GM21786 (cell line): ENCODE measurements at regions not wholly inside any gene's neighbourhood (a gene's known extent, or its start where the extent isn't known, plus 50 kb on each side); places are given as distances from the start of the nearest gene placed in this dataset.
"Not testable (repeated sequence)": the region's sequence is repeated elsewhere in the genome, so short reads cannot be mapped to it uniquely, and the experiment has no call there.

Experiments used
- ATAC-seq: cut with Tn5 transposase; IDR thresholded peaks from one replicate; pipeline ENCODE4 v1.9.1; 2021; ENCODE audit not compliant: unreplicated experiment

GRCh38 chr5:74405593-74405992, 234.9 kb downstream of the ENC1 start:
- ATAC-seq: no peak

DNA sequence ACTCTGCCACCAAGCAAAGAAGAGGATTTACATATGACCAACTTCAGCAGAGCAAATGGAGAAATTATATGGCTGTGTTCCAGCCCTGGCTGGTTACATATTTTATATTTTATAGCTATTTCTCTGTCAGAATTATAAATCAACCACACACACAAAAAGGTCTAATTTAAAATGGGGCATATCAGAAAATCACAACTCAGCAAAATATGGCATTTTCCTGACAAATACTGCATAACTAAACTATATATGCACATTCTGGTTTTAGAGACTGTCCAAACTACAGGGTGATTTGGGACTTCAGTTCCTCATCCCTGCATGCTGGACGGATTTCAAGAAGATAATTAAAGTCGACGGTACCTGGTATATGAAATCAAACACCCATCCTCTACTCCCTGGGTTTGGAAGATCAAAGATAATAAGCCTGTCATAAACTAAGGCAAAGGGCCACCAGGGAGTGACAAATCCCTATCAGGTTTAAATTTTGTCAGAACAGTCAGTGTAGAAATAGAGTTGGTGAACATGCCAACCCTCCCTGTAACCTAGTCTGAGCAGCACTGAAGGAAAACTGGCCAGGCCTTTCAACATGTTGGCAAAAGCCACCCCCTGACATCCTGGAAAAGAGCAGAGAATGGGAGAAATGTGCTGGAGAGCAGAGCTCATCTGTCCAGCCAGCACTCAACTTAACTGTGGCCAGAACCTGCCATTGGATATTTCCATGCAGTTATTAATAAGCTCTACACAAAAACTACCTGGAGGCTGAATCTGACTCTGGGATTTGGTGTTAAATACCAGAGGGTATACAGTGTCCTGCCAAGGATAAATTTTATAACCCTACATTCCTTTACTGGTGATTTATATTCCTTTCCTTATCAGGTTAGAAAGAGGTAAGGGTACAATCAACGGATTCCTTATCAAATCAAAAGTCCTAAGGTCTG, 235.7 kb downstream of the ENC1 start:
- ATAC-seq: no peak

- ATAC-seq: no peak
Measured at GRCh38 chr5:74403771-74404170, 236.8 kb downstream of the ENC1 start.

DNA sequence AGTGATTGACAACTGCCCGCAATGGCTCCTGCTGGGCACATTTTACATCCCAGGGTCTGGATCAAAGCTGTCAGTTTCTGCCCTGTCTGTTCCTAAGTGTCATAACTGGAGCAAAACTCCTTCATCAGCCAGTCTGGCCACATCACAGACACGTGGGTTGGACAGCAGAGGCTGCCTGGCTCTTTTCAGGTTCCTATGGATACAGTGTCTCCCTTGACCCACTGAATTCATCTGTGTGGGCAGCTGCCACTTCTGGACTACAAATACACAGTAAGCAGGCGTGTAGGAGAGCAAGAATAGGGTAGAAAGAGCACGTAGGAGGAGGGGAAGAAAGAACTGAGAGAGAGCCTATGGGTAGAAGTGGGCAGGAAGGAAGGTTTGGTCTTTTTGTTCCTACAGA, 238.0 kb downstream of the ENC1 start:
- ATAC-seq: no peak

DNA sequence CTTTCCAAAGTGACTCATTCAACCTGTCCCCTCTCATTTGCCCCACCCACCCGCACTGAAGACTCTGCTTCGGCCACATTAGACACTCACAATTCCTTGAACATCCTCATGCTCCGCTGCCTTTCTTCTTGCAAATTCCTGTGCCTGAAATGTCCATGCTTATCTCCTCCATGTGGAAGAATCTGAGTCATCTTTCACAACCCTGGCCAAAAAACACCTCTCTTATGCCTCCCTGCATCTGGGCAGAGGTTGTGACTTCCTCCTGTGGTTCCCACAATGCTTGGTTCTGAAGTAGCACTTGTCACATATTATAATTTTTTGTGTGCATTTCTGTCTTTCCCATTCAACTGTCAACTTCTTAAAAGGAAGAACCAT, 238.6 kb downstream of the ENC1 start:
- no peak for ATAC-seq

DNA sequence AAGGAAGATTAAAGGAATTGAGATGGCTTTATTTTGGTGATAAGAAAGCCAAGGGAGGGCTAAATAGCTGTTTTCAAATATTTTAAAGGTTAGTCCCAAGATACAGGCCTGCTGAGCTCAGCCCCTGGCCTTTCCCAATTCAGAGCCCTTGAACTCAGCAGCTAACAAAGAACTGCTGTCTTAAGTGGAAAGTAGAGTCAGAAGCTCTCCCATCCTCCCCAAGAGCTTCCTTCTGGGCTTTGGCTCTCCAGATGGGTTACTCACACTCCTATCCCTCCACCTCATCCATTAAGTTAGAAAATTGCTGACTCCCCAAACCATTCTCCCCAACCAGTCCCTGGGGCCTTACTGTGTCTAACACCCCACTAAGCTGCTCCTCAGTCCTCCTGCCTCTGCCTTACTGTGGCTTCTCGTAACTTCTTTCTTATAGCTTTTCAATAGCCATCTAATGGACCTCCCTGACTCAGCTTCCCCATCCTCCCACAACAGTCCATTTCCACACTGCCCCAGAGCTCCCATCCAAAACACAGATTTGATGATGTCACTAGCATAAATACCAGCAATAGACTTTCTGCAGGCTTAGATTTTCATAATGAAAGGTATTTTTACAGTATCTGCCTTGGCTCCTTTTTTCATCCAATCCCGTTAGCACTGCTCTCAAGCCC, 239.1 kb downstream of the ENC1 start:
- no peak for ATAC-seq

DNA sequence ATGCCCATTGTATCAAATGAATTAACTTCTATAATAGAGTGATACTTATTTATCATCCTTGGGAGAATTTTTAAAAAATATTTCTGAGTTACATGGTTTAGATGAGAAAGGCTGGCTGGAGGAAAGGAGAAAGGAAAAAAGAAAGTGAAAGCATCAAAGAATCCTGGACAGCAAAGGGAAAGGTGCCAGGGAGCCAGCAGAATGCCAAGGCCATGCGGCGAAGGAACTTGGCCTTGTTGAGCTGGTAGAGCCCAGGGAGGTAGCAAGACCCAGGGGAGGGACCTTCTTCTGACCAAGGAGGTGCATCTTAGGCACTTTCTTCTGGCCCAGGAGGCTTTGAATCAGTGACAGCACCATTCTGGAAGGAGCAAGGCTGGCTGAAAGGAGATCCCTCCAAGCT, 240.5 kb downstream of the ENC1 start:
- ATAC-seq: no peak

- no peak for ATAC-seq
Measured at GRCh38 chr5:74396913-74397622, 243.5 kb downstream of the ENC1 start.

DNA sequence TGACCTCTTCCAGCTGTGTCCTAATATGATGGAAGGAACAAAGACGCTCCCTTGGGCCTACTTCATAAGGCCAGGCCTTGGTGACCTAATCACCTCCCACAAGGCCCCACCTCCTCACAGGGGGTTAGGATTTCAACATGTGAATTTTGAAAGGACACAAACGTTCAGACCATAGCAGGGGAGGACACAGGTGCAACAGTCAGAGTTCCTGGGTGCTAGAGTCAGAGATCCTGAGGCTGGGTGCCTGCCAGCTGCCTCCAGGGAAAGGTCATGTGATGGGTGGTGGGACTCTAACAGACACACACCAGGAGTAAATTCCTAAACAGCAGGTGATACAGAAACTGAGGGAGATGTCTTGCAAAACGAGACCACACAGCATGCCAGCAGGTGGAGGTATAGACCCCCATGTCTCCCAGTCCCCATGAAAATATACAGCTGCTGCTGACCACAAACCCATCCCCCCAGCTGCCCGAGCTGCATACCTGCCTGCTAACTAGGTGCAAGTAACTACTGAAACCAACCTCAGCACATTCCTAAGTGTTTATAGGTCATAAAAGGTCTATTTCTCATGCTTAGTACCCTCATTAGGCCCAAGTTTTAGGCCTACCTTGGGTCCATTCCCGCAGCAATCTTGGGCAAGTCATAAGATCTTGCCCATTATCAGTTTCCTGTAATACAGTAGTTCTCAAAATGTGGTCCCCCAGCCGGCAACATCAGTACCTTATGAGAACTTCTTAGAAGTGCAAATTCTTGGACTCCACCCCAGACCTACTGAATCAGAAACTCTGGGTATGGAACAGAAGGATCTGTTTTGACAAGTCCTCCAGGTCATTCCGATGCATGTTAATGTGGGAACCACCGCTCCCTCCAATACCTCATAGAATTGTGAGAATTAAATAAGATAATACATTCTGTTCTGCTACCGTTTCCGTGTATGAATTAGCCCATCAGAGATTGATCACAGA, 245.3 kb downstream of the ENC1 start:
- ATAC-seq: no peak

DNA sequence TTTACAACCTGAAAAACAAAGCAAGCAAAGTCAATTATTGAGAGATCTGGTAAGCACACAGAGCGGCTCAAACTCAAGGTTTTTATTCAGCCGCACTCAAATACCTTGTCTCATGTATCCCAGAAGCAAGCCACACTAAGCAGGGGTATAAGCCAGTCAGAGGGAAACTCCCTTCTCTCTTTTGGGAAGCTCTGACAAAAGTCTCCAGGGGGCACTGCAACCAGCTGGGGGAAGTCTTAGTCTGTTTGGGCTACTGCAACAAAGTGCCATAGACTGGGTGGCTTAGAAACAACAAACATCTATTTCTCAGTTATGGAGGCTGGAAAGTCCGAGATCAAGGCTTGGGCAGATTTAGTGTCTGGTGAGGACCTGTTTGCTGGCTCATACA, 246.0 kb downstream of the ENC1 start:
- ATAC-seq: no peak

GRCh38 chr5:74393943-74394342, 246.6 kb downstream of the ENC1 start:
- ATAC-seq: no peak

GRCh38 chr5:74392711-74393351, 247.7 kb downstream of the ENC1 start:
- ATAC-seq: no peak

DNA sequence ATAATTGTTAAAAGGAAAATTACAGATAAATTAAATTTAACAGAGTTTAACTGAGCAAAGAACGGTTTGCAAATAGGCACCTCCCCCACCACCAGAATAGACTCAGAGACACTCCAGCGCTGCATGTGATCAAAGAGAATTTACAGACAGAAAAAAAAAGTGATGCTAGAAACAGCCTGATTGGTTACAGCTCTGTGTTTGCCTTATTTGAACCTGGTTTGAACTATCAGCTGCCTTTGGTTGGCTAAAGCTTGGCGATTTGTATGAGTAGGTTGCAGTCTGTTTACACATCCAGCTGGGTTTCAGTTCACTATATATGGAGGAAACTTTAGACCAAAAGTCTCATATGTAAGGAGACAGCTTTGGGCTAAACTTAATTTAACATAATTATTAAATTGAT, 249.1 kb downstream of the ENC1 start:
- ATAC-seq: no peak

DNA sequence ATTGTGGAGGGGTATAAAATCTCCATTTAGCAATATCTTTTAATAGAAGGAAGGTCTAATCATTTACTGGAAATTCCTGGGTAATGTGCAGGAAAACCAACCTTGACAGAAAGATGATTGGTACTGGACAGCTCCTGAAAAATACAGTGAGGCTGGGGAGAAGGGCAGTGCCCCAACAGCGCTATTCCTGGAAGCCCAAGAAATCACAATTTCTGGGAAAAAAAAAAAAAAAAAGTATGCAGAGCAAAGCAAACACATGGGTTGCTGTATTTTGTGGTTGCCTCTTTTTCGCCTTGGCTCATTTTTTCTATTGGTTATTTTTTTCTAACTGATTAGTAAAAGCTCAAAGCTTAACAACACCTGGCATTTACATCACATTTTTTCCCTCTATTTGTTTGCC, 249.7 kb downstream of the ENC1 start:
- ATAC-seq: no peak

GRCh38 chr5:74390306-74390637, 250.3 kb downstream of the ENC1 start:
- ATAC-seq: no peak

GRCh38 chr5:74389531-74390305, 250.8 kb downstream of the ENC1 start:
- no peak for ATAC-seq

GRCh38 chr5:74388411-74388810, 252.1 kb downstream of the ENC1 start:
- ATAC-seq: not testable (repeated sequence)

DNA sequence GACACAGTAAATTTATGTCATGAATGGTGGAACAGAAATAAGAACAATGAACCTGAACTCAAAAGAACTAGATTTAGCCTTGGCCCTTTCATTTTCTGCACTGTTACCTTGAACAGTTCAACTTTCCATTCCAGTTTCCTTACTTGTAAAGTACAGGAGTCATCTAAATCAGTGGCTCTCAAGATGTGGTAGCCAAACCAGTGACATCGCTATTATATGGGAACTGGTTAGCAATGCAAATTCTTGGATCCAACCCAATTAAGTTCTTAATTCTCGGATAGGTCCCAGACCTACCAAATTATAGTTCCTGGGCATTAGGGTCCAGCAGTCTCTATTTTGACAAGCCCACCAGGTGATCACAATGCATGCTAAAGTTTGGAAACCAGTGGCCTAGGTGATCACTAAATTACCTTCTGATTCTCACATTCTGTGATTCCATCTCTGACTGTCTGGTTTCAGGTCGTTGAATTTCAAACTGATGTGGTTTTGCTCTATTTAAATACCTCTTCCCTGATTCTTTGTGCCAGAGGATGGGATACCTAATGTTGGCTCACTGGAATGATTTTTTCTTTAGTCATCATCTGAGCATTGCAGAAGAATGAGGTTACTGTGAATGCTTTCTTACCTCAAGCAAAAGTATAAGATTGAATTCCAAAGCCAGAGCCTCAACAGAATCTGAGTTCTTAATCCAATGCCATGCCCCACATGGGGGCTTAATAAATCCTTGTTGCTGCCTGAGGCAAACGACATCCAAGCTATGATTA, 253.8 kb downstream of the ENC1 start:
- ATAC-seq: no peak

- ATAC-seq: no peak
Measured at GRCh38 chr5:74384851-74385250, 255.7 kb downstream of the ENC1 start.
